OCI-LY3 (cell line): ENCODE measurements at regions not wholly inside any gene's neighbourhood (a gene's known extent, or its start where the extent isn't known, plus 50 kb on each side); places are given as distances from the start of the nearest gene placed in this dataset.

Experiments
- CTCF ChIP-seq: fragments of 200-600, 300-600 bp; sonication (generic); IDR thresholded peaks from 2 replicates; pipeline ENCODE4 v1.5.1; 2014; ENCODE audit warnings: antibody characterized with exemption, low read length, low read depth
- EZH2phosphoT487 ChIP-seq: fragments of 200-600 bp; shearing (Covaris generic); IDR thresholded peaks from 2 replicates; pipeline ENCODE4 v1.6.1; 2018; ENCODE audit warnings: antibody characterized with exemption, mixed run types, low read depth

GRCh38 chr18:72612894-72613533 lies 68.9 kb upstream of the CBLN2 start:
- no peak for TF ChIP-seq CTCF
- TF ChIP-seq EZH2phosphoT487 = no peak
